Muscle of leg (tissue), 3 donors: ENCODE measurements at regions not wholly inside any gene's neighbourhood (a gene's known extent, or its start where the extent isn't known, plus 50 kb on each side); places are given as distances from the start of the nearest gene placed in this dataset.

Experiments used
- DNase-seq: peaks from one replicate; pipeline ENCODE4 v3.0.0; 2013
- H3K27ac ChIP-seq: one replicate; pipeline ENCODE4 v1.5.1; 2013; ENCODE audit warnings: mild to moderate bottlenecking, low read length, control low read depth
- H3K27me3 ChIP-seq: one replicate; pipeline ENCODE4 v1.6.1; 2013; ENCODE audit warnings: low read length; ENCODE audit not compliant: control insufficient read depth, insufficient read depth
- H3K36me3 ChIP-seq: one replicate; pipeline ENCODE4 v1.6.1; 2013; ENCODE audit warnings: low read length; ENCODE audit not compliant: control insufficient read depth, insufficient read depth
- H3K4me1 ChIP-seq: one replicate; pipeline ENCODE4 v1.6.1; 2013; ENCODE audit warnings: low read length; ENCODE audit not compliant: control insufficient read depth, insufficient read depth
- H3K4me3 ChIP-seq: one replicate; pipeline ENCODE4 v1.5.1; 2013; ENCODE audit warnings: low read length, control low read depth
- H3K9me3 ChIP-seq: replicated peaks from 2 replicates; pipeline ENCODE4 v1.6.1; 2013; ENCODE audit warnings: low read depth, low read length; ENCODE audit not compliant: control insufficient read depth
- WGBS: methylation state at CpG from one replicate; pipeline ENCODE4 v1.1.5; 2013; ENCODE audit warnings: missing lambda C conversion rate; ENCODE audit not compliant: insufficient coverage; 5-methylcytosine and 5-hydroxymethylcytosine counted together

DNA sequence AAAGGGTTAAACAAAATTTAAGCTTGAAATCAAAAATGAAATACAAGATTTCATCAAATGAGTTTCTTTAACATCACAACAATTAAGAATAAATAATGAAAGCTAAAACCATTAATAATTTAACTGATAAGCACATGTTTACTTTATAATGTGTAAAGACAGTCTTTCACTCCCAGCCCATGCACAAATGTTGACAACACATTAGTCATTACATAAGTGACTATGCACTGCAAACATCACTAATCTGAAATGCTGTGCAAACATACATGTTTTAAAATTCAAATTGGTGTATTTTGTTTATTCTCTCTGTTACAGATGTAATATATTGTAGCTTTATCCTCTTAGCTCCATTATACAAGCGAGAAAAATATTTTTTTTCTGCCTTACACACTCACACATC is 220.6 kb upstream of the CPXCR1 start:
- no peaks in the 10 kb centered on the region for H3K36me3 ChIP-seq
- DNase-seq = no peak
- no CpG with 5 or more reads among the region's 1 CpG for WGBS
- no peaks in the 10 kb centered on the region for H3K4me1 ChIP-seq
- H3K27me3 ChIP-seq = no peaks in the 10 kb centered on the region
- H3K9me3 ChIP-seq = peaks cover 3% of the 10 kb centered on the region
- no peak overlapping the region for H3K27ac ChIP-seq
- no peak overlapping the region for H3K4me3 ChIP-seq

DNA sequence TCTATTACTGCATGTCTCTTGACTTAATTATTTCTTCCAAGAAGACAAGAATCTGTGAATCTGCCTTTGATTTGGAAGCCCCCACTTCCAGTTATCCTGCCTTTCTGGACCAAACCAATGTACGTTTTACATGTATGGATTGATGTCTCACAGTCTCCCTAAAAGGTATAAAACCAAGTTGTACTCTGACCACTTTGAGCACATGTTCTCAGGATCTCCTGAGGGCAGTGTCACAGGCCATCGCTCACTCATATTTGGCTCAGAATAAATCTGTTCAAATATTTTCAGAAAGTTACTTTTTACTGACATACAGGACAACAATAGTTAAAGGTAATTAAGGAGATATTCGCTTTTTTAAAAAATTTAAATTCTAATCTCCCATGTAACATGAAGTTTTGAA is 188.6 kb upstream of the CPXCR1 start:
- Histone ChIP-seq H3K36me3 (no peaks in the 10 kb centered on the region), H3K4me1 (no peaks in the 10 kb centered on the region), H3K4me3 (no peak overlapping the region), H3K27ac (no peak overlapping the region), H3K27me3 (peaks cover 7% of the 10 kb centered on the region), H3K9me3 (no peaks in the 10 kb centered on the region)
- 89% methylated on average over 1 of the region's 3 CpGs for WGBS
- no peak for DNase-seq

DNA sequence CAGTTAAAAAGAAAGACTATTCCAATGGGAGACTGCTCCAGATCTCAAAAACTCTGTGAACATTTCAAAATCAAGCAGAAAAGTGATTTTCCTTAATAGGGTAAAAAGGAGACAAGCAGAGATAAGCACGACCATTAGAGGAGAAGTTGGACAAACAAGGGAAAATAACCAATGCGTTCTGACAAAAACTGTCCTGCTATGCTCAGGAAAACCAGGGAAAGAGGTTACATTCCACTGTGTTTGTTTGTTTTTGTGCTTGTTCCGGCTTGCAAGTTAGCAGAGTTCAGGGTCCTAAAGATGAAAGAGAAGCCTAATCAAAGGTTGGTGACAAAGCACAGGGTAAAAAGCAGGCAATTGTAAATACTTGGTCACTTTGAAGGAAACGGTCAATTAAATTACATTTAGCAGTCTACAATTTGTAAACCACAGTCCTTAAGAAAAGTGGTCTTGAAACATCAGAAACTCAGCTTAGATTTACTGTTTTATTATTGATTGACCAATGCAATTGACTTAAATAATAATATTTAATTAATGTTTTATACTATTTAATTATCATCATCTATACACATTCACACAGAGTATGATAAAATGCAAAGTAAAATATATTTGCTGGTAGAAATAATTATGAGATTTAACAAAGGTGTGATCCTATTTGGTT is 186.2 kb upstream of the CPXCR1 start:
- DNase-seq = no peak
- no peaks in the 10 kb centered on the region for H3K27me3 ChIP-seq
- H3K27ac ChIP-seq = no peak overlapping the region
- H3K36me3 ChIP-seq = no peaks in the 10 kb centered on the region
- no peaks in the 10 kb centered on the region for H3K4me1 ChIP-seq
- H3K4me3 ChIP-seq = no peak overlapping the region
- no peaks in the 10 kb centered on the region for H3K9me3 ChIP-seq
- 14% methylated on average over 3 of the region's 4 CpGs for WGBS

DNA sequence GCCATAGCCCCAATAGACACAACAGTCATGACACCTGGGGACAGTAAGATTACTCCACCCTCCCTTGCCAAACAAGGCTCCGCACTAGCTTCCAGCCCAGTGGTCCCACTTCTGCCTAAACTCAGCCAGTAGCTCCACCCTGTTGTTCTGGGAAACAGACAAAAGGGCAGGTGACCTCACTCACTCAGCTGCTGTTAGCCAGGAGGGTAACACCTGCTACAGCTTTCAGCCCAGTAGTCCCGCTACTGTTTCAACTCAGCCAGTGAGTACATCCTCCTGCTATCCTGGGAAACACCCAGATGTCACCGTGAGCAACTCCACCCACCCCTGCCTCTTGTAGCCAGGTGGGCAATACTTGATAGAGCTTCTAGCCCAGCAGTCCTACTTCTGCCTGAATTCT is 162.7 kb upstream of the CPXCR1 start:
- H3K9me3 ChIP-seq = peaks cover 7% of the 10 kb centered on the region
- 65% methylated on average over 3 of the region's 3 CpGs for WGBS
- no peak for DNase-seq

DNA sequence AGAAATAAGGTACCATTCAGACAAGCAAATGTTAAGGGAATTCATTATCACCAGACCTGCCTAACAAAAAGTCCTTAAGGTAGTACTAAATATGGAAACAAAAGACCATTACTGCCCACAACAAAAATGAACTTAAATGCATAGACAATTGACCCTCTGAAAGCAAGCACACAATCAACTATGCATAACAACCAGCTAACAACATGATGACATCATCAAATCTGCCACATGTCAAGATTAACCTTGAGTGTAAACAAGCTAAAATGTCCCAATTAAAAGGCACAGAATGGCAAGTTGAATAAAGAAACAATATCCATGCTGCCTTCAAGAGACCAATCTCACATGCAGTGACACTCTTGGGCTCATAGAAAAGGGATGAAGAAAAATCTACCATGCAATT is 160.7 kb upstream of the CPXCR1 start:
- Histone ChIP-seq H3K36me3 (no peaks in the 10 kb centered on the region), H3K4me1 (no peaks in the 10 kb centered on the region), H3K27ac (no peak overlapping the region), H3K4me3 (no peak overlapping the region), H3K27me3 (peaks cover 3% of the 10 kb centered on the region), H3K9me3 (peaks cover 7% of the 10 kb centered on the region)
- no peak for DNase-seq

More for the DNA sequence above, 162.7 kb upstream of the CPXCR1 start:
- Histone ChIP-seq H3K4me3 (no peak overlapping the region), H3K4me1 (no peaks in the 10 kb centered on the region), H3K27ac (no peak overlapping the region), H3K27me3 (peaks cover 3% of the 10 kb centered on the region), H3K36me3 (no peaks in the 10 kb centered on the region)

DNA sequence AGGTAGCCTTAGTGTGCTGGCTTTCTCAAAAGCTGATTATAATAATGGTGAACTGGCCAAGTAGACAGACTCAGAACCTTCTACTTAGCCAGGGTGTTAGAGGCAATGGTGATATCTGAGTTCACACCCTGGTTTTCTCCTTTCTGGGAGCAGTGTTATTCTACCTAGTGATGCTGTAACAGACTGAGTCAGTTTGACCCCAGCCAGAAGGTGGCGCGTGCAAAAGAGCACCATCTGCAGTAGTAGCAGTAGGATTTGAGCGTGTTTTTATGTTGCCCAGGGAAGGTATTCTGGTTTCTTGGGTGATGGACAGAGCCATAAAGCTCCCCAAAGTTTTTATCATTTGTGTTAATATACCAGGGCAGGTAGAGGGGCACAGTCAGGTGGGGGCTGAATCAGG is 143.8 kb upstream of the CPXCR1 start:
- no peak for DNase-seq
- no peak overlapping the region for H3K4me3 ChIP-seq
- H3K27me3 ChIP-seq = peaks cover 5% of the 10 kb centered on the region
- H3K27ac ChIP-seq = no peak overlapping the region
- WGBS = 43% methylated on average over 3 of the region's 3 CpGs
- H3K36me3 ChIP-seq = no peaks in the 10 kb centered on the region
- H3K4me1 ChIP-seq = no peaks in the 10 kb centered on the region
- H3K9me3 ChIP-seq = no peaks in the 10 kb centered on the region

DNA sequence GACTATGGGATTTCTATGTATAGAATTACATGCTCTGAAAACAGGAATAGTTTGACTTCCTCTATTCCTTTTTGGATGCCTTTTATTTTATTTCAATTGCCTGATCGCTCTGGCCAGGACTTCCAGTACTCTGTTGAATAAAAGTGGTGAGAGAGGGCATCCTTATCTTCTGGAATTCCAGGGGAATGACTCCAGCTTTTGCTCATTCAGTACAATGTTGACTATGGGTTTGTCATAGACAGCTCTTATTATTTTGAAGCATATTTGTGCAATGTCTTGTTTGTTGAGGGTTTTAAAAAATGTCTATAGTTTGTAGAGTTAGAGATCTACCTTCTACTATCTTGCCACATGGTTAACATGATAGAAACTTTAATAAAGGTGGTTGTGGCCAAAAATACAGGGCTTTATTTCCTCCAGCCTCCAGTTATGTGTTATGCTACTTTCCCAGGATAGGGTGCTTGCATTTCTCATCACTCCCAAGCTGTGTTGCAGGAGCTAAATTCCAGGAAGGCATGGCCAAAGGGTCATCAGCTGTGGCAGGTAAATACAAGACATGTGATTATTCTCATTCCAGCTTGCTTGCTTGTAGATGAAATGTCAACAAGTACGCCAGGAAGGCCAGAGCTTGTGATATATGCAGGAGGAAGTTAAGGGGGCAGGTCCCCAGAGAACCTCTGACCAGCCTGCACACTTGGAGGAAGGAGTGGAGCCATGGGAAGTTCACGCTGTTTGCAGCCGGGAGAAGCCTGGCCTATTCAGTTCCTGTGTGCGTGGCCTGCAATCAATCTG is 142.4 kb upstream of the CPXCR1 start:
- H3K4me3 ChIP-seq = no peak overlapping the region
- H3K9me3 ChIP-seq = no peaks in the 10 kb centered on the region
- peak; percentile 22 for DNase-seq
- no peak overlapping the region for H3K27ac ChIP-seq
- H3K27me3 ChIP-seq = peaks cover 5% of the 10 kb centered on the region
- 41% methylated on average over 1 of the region's 5 CpGs for WGBS
- H3K36me3 ChIP-seq = no peaks in the 10 kb centered on the region
- no peaks in the 10 kb centered on the region for H3K4me1 ChIP-seq

DNA sequence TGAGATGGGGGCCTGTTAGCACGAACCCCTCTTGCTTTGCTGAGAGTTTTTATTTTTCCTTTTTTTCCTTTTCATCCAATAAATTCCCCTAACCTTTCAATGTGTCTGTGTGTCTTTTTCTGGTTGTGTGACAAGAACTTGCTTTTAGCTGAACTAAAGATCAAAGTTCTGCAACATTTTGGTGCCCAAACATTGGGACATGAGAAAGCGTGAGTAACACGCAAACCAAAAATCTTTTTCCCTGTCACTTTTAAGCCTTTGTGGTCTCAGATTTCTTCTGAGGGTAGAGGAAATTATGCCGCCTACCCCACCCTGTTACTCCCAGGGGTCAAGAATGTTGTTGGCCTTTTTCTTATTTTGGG is 141.8 kb upstream of the CPXCR1 start:
- Histone ChIP-seq H3K9me3 (no peaks in the 10 kb centered on the region), H3K27me3 (peaks cover 5% of the 10 kb centered on the region), H3K36me3 (no peaks in the 10 kb centered on the region), H3K4me1 (no peaks in the 10 kb centered on the region), H3K4me3 (no peak overlapping the region), H3K27ac (no peak overlapping the region)
- WGBS = no CpG with 5 or more reads among the region's 4 CpGs
- DNase-seq = no peak

DNA sequence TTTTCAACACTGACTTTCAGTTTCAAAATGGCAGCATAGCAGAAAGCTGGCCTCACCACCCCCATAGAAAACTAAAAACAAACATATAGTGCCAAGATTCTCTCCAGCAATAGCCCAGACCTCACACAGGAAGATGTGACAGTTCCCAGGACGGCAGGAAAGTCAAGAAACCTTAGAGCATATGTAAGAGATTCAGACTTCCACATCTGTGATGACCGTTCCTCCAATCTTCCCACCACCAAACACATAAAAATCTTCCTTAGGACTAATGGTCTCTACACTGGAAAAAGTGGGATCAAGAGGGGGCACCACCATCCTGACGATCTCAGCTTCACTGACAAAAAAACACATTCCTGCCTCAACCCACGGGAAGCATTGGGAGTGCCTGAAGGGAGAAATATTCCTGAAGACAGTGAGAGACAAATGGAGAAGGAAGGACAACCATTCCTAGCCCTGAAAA is 134.1 kb upstream of the CPXCR1 start:
- whole genome bisulfite sequencing = 0% methylated on average over 1 of the region's 4 CpGs
- no peak for DNase-seq
- Histone ChIP-seq H3K9me3 (no peaks in the 10 kb centered on the region), H3K4me1 (no peaks in the 10 kb centered on the region), H3K27ac (no peak overlapping the region), H3K27me3 (no peaks in the 10 kb centered on the region), H3K36me3 (no peaks in the 10 kb centered on the region), H3K4me3 (no peak overlapping the region)

DNA sequence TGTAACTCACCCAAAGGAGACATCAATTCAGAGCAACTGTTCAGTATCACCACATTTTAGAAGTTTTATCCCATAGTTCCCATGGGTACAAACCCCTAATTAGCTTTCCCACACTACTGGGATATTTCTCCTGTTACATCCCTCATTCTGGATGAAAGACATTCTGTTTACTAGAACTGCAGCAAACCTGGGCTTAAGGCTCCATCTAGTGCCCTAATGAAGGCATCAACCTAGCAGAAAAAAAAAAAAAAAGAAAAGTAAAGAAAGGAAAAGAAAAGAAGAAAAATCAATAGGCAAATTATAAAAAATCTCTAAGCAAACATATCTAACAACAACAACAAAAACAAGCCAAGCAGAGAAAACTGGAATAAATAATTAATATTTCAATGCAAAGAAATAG is 133.7 kb upstream of the CPXCR1 start:
- H3K36me3 ChIP-seq = no peaks in the 10 kb centered on the region
- no peak overlapping the region for H3K27ac ChIP-seq
- H3K4me3 ChIP-seq = no peak overlapping the region
- DNase-seq = peak; percentile 24
- H3K4me1 ChIP-seq = no peaks in the 10 kb centered on the region
- no peaks in the 10 kb centered on the region for H3K9me3 ChIP-seq
- H3K27me3 ChIP-seq = no peaks in the 10 kb centered on the region
